ENCODE measurements at regions not wholly inside any gene's neighbourhood (a gene's known extent, or its start where the extent isn't known, plus 50 kb on each side); places are given as distances from the start of the nearest gene placed in this dataset.

DNA sequence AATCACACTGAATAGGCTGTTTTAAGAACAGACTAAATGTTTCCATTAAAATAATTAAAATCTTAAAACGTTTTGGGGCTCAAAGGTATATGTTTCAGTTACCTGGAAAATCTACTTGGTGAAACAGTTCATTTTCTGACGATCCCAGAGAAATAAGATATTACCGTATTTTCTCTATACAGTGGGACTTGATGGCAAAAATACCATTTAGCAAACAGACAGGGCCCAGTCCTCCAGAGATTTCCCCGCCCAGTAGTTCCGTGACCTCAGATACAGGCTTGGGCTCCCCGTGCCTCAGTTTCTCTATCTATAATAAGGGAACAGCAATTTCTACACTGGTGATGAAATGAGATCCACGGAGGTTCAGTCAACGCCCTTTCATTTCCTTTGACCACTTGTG lies 304.4 kb downstream of the VRK1 start:
- Histone ChIP-seq H3K27ac (ENCODE audit: low read depth in 2 of 2, low read length in 1 of 2) (no peak overlapping the region), H3K9ac (no peak overlapping the region), H3K36me3 (replicated peaks in 1 of 2; ENCODE audit: control insufficient read depth in 1 of 2, insufficient read depth in 2 of 2, low read length in 1 of 2) (no peaks in the 10 kb centered on the region), H3F3A (replicated peaks; ENCODE audit: insufficient read depth) (no peaks in the 10 kb centered on the region), H2AFZ (ENCODE audit: low read depth) (no peak overlapping the region), H3K4me3 (ENCODE audit: low read depth in 2 of 2, low read length in 1 of 2) (no peak overlapping the region), H4K20me1 (ENCODE audit: insufficient read depth) (no peaks in the 10 kb centered on the region), H3K9me2 (no peaks in the 10 kb centered on the region), H3K27me3 (ENCODE audit: insufficient read depth) (no peaks in the 10 kb centered on the region), H3K4me1 (ENCODE audit: control insufficient read depth in 1 of 2, insufficient read depth in 2 of 2, low read depth in 1 of 2, low read length in 1 of 2) (no peaks in the 10 kb centered on the region), H3K79me2 (ENCODE audit: insufficient read depth) (no peaks in the 10 kb centered on the region), H3K9me3 (no peaks in the 10 kb centered on the region), H3K4me2 (no peak overlapping the region)
- DNase-seq, result no peak
- ChIA-PET POLR2A (no interaction called here), CTCF (no interaction called here)
- WGBS (ENCODE audit: low lambda C conversion rate), result 33% methylated on average over 8 of the region's 8 CpGs
- no peak for TF ChIP-seq ELF1 (IDR thresholded peaks at IDR 0.05)
- no peak for TF ChIP-seq USF2 (IDR thresholded peaks at IDR 0.05; ENCODE audit: borderline replicate concordance, low read depth, low read length)
- TF ChIP-seq TCF12 (IDR thresholded peaks at IDR 0.05), result no peak
- no peak for TF ChIP-seq MEF2A (IDR thresholded peaks at IDR 0.05; ENCODE audit: borderline replicate concordance, low read depth)
- TF ChIP-seq CHD2 (IDR thresholded peaks at IDR 0.05; ENCODE audit: low read length, partially characterized antibody), result no peak
- no peak for TF ChIP-seq NFIC (IDR thresholded peaks at IDR 0.05; ENCODE audit: borderline replicate concordance)
- no peak for TF ChIP-seq SIN3A (IDR thresholded peaks at IDR 0.05; ENCODE audit: borderline replicate concordance, low read depth, low read length)

DNA sequence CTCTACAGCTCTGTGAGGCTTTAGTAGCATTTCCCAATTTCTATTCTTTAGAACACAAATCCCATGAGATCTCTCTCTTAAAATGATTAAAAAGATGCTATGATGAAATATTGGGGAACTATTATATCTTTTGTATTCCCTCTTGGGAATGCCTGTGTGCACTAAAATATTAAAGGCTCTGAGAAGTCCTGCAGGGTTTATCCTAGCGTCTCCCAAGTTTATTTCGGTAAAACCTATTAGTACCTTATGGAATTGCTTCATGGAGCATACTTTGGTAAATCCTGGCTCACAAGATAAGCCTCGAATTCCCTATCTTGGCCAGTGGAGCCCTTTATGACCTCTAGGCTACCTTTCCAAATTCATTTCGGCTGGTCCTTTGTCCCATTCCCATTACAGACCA lies 306.8 kb downstream of the VRK1 start:
- CTCF ChIA-PET, result no interaction called here
- DNase-seq, result no peak
- Histone ChIP-seq H3K27me3 (ENCODE audit: insufficient read depth) (no peaks in the 10 kb centered on the region), H3K4me2 (no peak overlapping the region), H3K4me3 (ENCODE audit: low read depth in 2 of 2, low read length in 1 of 2) (no peak overlapping the region), H3K27ac (ENCODE audit: low read depth in 2 of 2, low read length in 1 of 2) (no peak overlapping the region), H3K9ac (no peak overlapping the region), H4K20me1 (ENCODE audit: insufficient read depth) (no peaks in the 10 kb centered on the region), H3F3A (replicated peaks; ENCODE audit: insufficient read depth) (no peaks in the 10 kb centered on the region), H2AFZ (ENCODE audit: low read depth) (no peak overlapping the region), H3K4me1 (ENCODE audit: control insufficient read depth in 1 of 2, insufficient read depth in 2 of 2, low read depth in 1 of 2, low read length in 1 of 2) (no peaks in the 10 kb centered on the region), H3K9me3 (no peaks in the 10 kb centered on the region), H3K36me3 (replicated peaks in 1 of 2; ENCODE audit: control insufficient read depth in 1 of 2, insufficient read depth in 2 of 2, low read length in 1 of 2) (no peaks in the 10 kb centered on the region), H3K79me2 (ENCODE audit: insufficient read depth) (no peaks in the 10 kb centered on the region), H3K9me2 (no peaks in the 10 kb centered on the region)
- POLR2A ChIA-PET, result no interaction called here
- 9% methylated on average over 4 of the region's 4 CpGs for WGBS (ENCODE audit: low lambda C conversion rate)
- TF ChIP-seq POLR2AphosphoS5 (IDR thresholded peaks at IDR 0.05; ENCODE audit: low read depth, low read length) (no peak), TAF1 (IDR thresholded peaks at IDR 0.05; ENCODE audit: borderline replicate concordance, low read depth, low read length) (no peak), GABPA (IDR thresholded peaks at IDR 0.05; ENCODE audit: low read depth) (no peak), TCF12 (IDR thresholded peaks at IDR 0.05) (no peak), FOXJ3 (CRISPR knock-in tag; IDR thresholded peaks at IDR 0.05) (no peak), USF2 (IDR thresholded peaks at IDR 0.05; ENCODE audit: borderline replicate concordance, low read depth, low read length) (no peak)
- TF ChIP-seq, protein P1, sequence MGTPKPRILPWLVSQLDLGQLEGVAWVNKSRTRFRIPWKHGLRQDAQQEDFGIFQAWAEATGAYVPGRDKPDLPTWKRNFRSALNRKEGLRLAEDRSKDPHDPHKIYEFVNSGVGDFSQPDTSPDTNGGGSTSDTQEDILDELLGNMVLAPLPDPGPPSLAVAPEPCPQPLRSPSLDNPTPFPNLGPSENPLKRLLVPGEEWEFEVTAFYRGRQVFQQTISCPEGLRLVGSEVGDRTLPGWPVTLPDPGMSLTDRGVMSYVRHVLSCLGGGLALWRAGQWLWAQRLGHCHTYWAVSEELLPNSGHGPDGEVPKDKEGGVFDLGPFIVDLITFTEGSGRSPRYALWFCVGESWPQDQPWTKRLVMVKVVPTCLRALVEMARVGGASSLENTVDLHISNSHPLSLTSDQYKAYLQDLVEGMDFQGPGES (IDR thresholded peaks at IDR 0.05; ENCODE audit: low read depth, low read length), result no peak

Measured in SK-N-SH (cell line).